ENCODE measurements at regions not wholly inside any gene's neighbourhood (a gene's known extent, or its start where the extent isn't known, plus 50 kb on each side); places are given as distances from the start of the nearest gene placed in this dataset.

DNA sequence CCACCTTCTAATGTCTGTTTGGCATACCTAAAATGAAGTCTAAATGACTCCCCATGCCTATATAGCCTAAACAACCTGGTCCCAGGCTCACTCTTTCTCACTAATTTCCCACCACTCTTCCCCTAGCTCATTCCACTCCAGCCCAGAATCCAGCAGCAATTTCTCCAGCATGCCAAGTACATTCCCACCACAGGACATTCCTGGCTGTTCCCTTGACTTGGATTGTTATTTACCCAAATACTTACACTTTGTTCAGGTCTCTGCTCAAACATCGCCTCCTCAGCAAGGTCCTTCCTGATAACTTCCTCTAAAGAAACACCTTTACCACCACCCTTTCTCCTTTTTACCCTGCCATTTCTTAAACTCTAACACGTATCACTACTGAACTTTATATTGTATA, 743.4 kb downstream of the RPS29 start:
- no peak for DNase-seq (ENCODE audit: low read depth, low spot score)
- WGBS (ENCODE audit: insufficient coverage, insufficient read length): 100% methylated on average over 1 of the region's 2 CpGs

DNA sequence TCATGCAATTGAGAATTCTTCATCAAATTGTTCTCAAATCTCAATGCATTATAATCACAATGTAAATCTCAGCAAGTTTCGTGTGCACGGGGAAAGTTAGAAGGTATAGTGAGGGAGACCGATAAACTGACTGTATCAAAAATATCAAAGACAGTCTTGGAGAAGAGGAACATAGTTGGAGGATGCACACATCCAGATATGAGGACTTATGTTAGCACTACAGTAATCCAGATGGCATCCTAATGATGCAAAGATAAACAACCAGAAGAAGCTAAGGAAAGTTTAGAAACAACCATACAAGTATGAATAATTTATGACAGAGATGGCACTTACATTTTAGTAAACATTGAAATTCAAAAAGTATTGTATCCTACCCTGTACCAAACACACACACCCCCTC, 760.1 kb downstream of the RPS29 start:
- no peaks in the 10 kb centered on the region for H3K4me1 ChIP-seq (ENCODE audit: control insufficient read depth, insufficient read depth, low read length)
- no peak for DNase-seq (ENCODE audit: low read depth, low spot score)
- H3K4me3 ChIP-seq (ENCODE audit: low read length): no peak overlapping the region
- no peaks in the 10 kb centered on the region for H3K9me3 ChIP-seq (ENCODE audit: control insufficient read depth, insufficient read depth, low read length)
- H3K27ac ChIP-seq (ENCODE audit: low read length): no peak overlapping the region
- H3K36me3 ChIP-seq (ENCODE audit: control insufficient read depth, insufficient read depth, low read length): no peaks in the 10 kb centered on the region
- no peaks in the 10 kb centered on the region for H3K27me3 ChIP-seq (ENCODE audit: control insufficient read depth, insufficient read depth, low read length)
- no CpG with 5 or more reads among the region's 3 CpGs for WGBS (ENCODE audit: insufficient coverage, insufficient read length)

More for the DNA sequence above, 743.4 kb downstream of the RPS29 start:
- H3K27me3 ChIP-seq (ENCODE audit: control insufficient read depth, insufficient read depth, low read length): no peaks in the 10 kb centered on the region
- H3K4me3 ChIP-seq (ENCODE audit: low read length): no peak overlapping the region
- H3K4me1 ChIP-seq (ENCODE audit: control insufficient read depth, insufficient read depth, low read length): no peaks in the 10 kb centered on the region
- no peaks in the 10 kb centered on the region for H3K36me3 ChIP-seq (ENCODE audit: control insufficient read depth, insufficient read depth, low read length)
- no peaks in the 10 kb centered on the region for H3K9me3 ChIP-seq (ENCODE audit: control insufficient read depth, insufficient read depth, low read length)
- H3K27ac ChIP-seq (ENCODE audit: low read length): no peak overlapping the region

DNA sequence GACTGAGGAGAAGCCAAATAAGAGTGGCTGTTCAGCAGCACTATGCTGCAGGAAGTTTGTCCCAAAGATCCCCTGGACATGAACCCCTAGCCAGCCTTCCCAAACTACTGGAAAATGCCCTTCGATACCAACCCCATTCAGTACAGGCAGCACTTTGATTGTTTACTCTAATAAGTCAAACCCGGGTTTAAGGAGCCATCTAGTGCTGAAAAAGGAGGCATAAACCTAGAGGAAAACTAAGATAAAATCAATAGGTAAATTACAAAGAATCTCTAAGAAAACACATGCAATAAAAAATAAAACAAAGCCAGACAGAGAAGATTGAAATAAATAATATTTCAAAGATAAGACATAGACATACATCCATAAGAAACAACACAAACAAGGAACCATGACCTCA, 771.6 kb downstream of the RPS29 start:
- H3K9me3 ChIP-seq (ENCODE audit: control insufficient read depth, insufficient read depth, low read length): no peaks in the 10 kb centered on the region
- H3K36me3 ChIP-seq (ENCODE audit: control insufficient read depth, insufficient read depth, low read length): no peaks in the 10 kb centered on the region
- no peak for DNase-seq (ENCODE audit: low read depth, low spot score)
- peaks cover 3% of the 10 kb centered on the region; the same call in 1 of the 2 replicates for H3K27me3 ChIP-seq (ENCODE audit: control insufficient read depth, insufficient read depth, low read length)
- no peak overlapping the region for H3K27ac ChIP-seq (ENCODE audit: low read length)
- WGBS (ENCODE audit: insufficient coverage, insufficient read length): no CpG with 5 or more reads among the region's 2 CpGs
- H3K4me1 ChIP-seq (ENCODE audit: control insufficient read depth, insufficient read depth, low read length): no peaks in the 10 kb centered on the region
- no peak overlapping the region for H3K4me3 ChIP-seq (ENCODE audit: low read length)

DNA sequence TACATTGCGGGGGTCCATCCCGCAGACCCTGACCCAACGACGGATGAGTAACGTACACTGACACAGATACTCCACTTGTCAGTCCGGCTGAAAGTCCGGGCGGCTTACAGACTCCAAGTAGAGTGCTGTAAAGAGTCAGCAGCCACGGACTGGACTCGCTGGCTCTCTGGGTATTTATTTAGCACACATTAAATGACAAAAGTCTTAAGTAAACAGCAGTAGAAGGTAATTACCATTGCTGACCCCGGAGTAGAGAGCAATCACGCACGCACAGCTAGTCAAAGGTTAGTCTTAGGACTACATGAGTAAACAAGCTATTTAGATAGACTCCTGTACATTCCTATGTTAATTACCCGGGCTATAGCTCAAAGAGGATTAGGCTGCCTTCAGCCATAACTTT, 780.9 kb downstream of the RPS29 start:
- WGBS (ENCODE audit: insufficient coverage, insufficient read length): no CpG with 5 or more reads among the region's 14 CpGs
- no peaks in the 10 kb centered on the region for H3K36me3 ChIP-seq (ENCODE audit: control insufficient read depth, insufficient read depth, low read length)
- H3K9me3 ChIP-seq (ENCODE audit: control insufficient read depth, insufficient read depth, low read length): no peaks in the 10 kb centered on the region
- peaks cover 24% of the 10 kb centered on the region for H3K27me3 ChIP-seq (ENCODE audit: control insufficient read depth, insufficient read depth, low read length)
- H3K4me1 ChIP-seq (ENCODE audit: control insufficient read depth, insufficient read depth, low read length): peaks cover 2% of the 10 kb centered on the region; the same call in 1 of the 2 replicates
- H3K4me3 ChIP-seq (ENCODE audit: low read length): no peak overlapping the region
- H3K27ac ChIP-seq (ENCODE audit: low read length): no peak overlapping the region
- peak; percentile 27 for DNase-seq (ENCODE audit: low read depth, low spot score)

DNA sequence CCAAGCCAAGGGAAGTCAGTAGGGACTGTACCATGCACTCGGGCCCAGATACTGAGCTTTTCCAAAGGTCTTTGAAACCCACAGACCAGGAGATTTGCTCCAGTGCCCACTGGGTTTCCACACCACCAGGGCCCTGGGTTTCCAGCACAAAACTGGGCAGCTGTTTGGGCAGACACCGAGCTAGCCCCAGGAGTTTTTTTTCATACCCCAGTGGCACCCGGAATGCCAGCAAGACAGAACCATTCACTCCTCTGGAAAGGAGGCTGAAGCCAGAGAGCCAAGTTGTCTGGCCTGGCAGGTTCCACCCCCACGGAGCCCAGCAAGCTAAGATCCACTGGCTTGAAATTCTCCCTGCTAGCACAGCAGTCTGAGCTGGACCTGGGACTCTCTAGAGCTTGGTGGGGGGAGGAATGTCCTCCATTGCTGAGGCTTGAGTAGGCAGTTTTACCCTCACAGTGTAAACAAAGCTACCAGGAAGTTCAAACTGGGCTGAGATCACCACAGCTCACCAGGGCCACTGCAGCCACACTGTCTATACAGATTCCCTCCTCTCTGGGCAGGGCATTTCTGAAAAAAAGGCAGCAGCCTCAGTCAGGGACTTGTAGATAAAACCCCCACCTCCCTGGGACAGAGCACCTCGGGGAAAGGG, 793.7 kb downstream of the RPS29 start:
- DNase-seq (ENCODE audit: low read depth, low spot score): no peak
- no CpG with 5 or more reads among the region's 5 CpGs for WGBS (ENCODE audit: insufficient coverage, insufficient read length)

DNA sequence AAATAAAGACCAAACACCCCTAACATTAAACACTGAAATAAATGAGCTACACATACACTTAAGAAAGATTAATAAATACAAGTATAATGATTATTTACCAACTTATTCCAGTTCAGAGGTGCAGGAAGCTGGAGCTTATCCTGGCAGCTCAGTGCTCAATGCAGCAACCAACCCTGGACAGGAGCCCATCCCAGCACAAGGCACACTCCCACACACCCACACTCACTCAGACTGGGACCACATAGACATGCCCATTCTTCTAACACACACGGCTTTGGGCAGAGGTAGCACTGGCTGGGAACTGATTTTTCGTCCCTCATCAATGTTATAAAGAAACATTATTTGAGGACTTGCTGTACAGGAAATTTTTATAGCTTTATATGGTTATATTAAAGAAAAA, 797.4 kb downstream of the RPS29 start:
- no peak overlapping the region for H3K4me3 ChIP-seq (ENCODE audit: low read length)
- H3K9me3 ChIP-seq (ENCODE audit: control insufficient read depth, insufficient read depth, low read length): no peaks in the 10 kb centered on the region
- no peak overlapping the region for H3K27ac ChIP-seq (ENCODE audit: low read length)
- H3K27me3 ChIP-seq (ENCODE audit: control insufficient read depth, insufficient read depth, low read length): no peaks in the 10 kb centered on the region
- H3K36me3 ChIP-seq (ENCODE audit: control insufficient read depth, insufficient read depth, low read length): no peaks in the 10 kb centered on the region
- WGBS (ENCODE audit: insufficient coverage, insufficient read length): no CpG with 5 or more reads among the region's 2 CpGs
- DNase-seq (ENCODE audit: low read depth, low spot score): no peak
- H3K4me1 ChIP-seq (ENCODE audit: control insufficient read depth, insufficient read depth, low read length): no peaks in the 10 kb centered on the region

More for the DNA sequence above, 793.7 kb downstream of the RPS29 start:
- no peak overlapping the region for H3K27ac ChIP-seq (ENCODE audit: low read length)
- H3K9me3 ChIP-seq (ENCODE audit: control insufficient read depth, insufficient read depth, low read length): no peaks in the 10 kb centered on the region
- H3K4me3 ChIP-seq (ENCODE audit: low read length): no peak overlapping the region
- H3K27me3 ChIP-seq (ENCODE audit: control insufficient read depth, insufficient read depth, low read length): no peaks in the 10 kb centered on the region
- no peaks in the 10 kb centered on the region for H3K36me3 ChIP-seq (ENCODE audit: control insufficient read depth, insufficient read depth, low read length)
- no peaks in the 10 kb centered on the region for H3K4me1 ChIP-seq (ENCODE audit: control insufficient read depth, insufficient read depth, low read length)

DNA sequence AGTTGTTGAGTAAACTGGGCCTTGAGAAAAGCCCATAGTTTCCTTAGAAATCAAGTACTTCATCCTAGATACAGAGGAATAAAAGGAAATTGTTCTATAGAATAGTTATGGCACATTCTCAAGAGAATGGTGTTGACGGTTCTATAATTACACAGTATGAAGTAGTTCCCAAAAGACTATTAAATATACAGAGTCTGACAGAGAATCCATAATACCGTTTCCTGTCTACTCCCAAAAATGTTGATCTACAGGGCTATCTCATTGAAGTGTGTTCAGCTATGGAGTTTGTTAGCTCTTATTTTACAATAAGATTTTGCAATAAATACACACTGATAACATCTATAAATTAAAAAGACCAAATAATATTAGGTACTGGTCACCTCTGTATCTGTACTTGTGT, 799.7 kb downstream of the RPS29 start:
- H3K36me3 ChIP-seq (ENCODE audit: control insufficient read depth, insufficient read depth, low read length): no peaks in the 10 kb centered on the region
- no peaks in the 10 kb centered on the region for H3K4me1 ChIP-seq (ENCODE audit: control insufficient read depth, insufficient read depth, low read length)
- H3K4me3 ChIP-seq (ENCODE audit: low read length): no peak overlapping the region
- no peak overlapping the region for H3K27ac ChIP-seq (ENCODE audit: low read length)
- H3K27me3 ChIP-seq (ENCODE audit: control insufficient read depth, insufficient read depth, low read length): no peaks in the 10 kb centered on the region
- H3K9me3 ChIP-seq (ENCODE audit: control insufficient read depth, insufficient read depth, low read length): no peaks in the 10 kb centered on the region
- no peak for DNase-seq (ENCODE audit: low read depth, low spot score)
- WGBS (ENCODE audit: insufficient coverage, insufficient read length): no CpG with 5 or more reads among the region's 2 CpGs

DNA sequence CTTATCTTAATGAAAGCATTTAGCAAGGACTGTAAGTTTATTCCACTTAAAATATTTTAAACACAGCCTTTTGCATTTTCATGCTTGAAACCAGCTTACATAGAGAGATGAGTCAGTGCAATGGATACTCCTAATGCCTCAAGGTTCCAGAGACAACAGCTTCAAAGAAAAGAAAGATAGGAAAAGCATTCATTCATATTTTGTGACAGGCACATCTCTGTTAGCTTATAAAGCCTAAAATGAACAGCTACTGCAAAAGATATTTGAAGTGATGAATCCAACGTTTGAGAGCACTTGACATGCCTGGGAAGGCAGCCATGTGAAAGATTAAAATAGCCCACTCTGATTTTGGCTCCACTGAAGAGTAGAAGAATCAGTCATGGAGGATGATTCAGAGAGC, 814.5 kb downstream of the RPS29 start:
- no CpG with 5 or more reads among the region's 1 CpG for WGBS (ENCODE audit: insufficient coverage, insufficient read length)
- H3K4me1 ChIP-seq (ENCODE audit: control insufficient read depth, insufficient read depth, low read length): no peaks in the 10 kb centered on the region
- H3K27me3 ChIP-seq (ENCODE audit: control insufficient read depth, insufficient read depth, low read length): no peaks in the 10 kb centered on the region
- H3K9me3 ChIP-seq (ENCODE audit: control insufficient read depth, insufficient read depth, low read length): peaks cover 2% of the 10 kb centered on the region; the same call in 1 of the 2 replicates
- no peaks in the 10 kb centered on the region for H3K36me3 ChIP-seq (ENCODE audit: control insufficient read depth, insufficient read depth, low read length)
- DNase-seq (ENCODE audit: low read depth, low spot score): no peak
- H3K27ac ChIP-seq (ENCODE audit: low read length): no peak overlapping the region
- H3K4me3 ChIP-seq (ENCODE audit: low read length): no peak overlapping the region

DNA sequence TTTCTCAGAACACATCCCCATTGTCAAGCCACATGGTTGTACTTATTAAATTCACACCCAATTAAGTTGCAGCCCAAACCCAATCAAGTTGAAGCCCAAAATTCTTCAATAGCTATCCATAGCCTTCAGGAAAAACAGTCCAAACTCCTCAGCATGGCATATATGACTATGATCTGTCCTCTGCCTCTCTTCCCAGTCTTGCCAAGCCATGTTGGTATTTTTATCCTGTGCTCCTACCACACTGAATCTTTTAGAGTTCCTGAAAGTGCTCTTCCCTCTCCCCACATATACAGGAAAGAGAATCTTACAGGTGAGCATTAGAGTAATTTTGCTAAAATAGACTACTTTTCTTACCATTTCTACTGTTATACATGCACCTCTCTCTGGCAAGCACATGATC, 834.9 kb downstream of the RPS29 start:
- Histone ChIP-seq H3K4me1 (ENCODE audit: control insufficient read depth, insufficient read depth, low read length) (no peaks in the 10 kb centered on the region), H3K27ac (ENCODE audit: low read length) (no peak overlapping the region), H3K27me3 (ENCODE audit: control insufficient read depth, insufficient read depth, low read length) (no peaks in the 10 kb centered on the region), H3K9me3 (ENCODE audit: control insufficient read depth, insufficient read depth, low read length) (no peaks in the 10 kb centered on the region; the same call in 1 of the 2 replicates), H3K36me3 (ENCODE audit: control insufficient read depth, insufficient read depth, low read length) (no peaks in the 10 kb centered on the region), H3K4me3 (ENCODE audit: low read length) (no peak overlapping the region)
- DNase-seq (ENCODE audit: low read depth, low spot score): no peak

DNA sequence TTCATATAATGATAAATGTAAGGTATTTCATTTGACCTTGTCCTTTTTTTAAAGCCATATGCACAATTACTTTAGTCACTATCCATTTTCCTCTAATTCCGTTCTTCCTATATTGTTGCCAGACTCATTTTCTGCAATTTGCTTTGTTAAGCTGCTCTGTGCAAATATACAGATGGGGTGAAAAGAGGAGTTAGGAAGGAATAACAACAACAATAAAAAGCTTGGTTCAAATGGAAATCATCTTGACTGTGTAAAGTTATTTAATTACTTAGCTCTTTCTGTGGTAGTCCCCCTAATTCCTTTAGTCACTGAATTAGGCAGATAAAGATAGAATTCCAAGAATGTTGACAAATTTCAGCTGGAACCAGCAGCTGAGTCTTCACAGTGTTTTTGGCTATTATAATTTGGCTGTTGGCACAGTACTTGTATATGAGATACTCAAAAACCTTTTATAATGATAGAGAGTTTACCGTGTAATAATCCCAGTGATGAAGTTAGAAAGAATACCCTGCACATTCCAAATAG, 838.0 kb downstream of the RPS29 start:
- Histone ChIP-seq H3K4me3 (ENCODE audit: low read length) (no peak overlapping the region), H3K36me3 (ENCODE audit: control insufficient read depth, insufficient read depth, low read length) (no peaks in the 10 kb centered on the region), H3K27ac (ENCODE audit: low read length) (no peak overlapping the region)

DNA sequence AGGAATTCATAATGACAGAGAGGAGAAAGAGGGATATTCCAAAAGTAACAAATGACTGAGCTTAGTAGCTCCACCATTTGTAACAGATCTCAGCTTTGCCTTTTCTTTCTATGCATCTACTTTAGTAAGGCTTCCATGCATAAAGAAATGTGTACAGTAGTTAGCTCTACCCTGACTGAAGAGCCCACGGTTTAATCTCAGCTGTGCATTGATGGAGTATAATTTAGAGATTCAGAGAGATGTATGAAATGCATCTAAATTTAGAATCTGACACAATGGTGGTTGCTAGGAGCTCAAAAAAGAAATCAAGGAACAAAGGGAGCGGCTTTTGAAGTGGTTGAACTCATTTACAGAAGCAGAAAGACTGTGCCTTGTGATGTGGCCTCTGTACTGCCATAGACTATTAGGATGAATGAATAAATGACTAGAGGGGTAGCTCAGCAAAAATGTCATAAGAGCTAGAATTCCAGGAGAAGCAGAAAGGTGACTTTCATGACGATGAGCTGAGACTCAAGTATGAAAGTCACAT, 838.6 kb downstream of the RPS29 start:
- no peak for DNase-seq (ENCODE audit: low read depth, low spot score)
- Histone ChIP-seq H3K27ac (ENCODE audit: low read length) (no peak overlapping the region), H3K27me3 (ENCODE audit: control insufficient read depth, insufficient read depth, low read length) (no peaks in the 10 kb centered on the region), H3K4me3 (ENCODE audit: low read length) (no peak overlapping the region), H3K4me1 (ENCODE audit: control insufficient read depth, insufficient read depth, low read length) (no peaks in the 10 kb centered on the region), H3K9me3 (ENCODE audit: control insufficient read depth, insufficient read depth, low read length) (no peaks in the 10 kb centered on the region), H3K36me3 (ENCODE audit: control insufficient read depth, insufficient read depth, low read length) (no peaks in the 10 kb centered on the region)
- WGBS (ENCODE audit: insufficient coverage, insufficient read length): no CpG with 5 or more reads among the region's 3 CpGs

More for the DNA sequence above, 838.0 kb downstream of the RPS29 start:
- Histone ChIP-seq H3K4me1 (ENCODE audit: control insufficient read depth, insufficient read depth, low read length) (no peaks in the 10 kb centered on the region), H3K9me3 (ENCODE audit: control insufficient read depth, insufficient read depth, low read length) (no peaks in the 10 kb centered on the region), H3K27me3 (ENCODE audit: control insufficient read depth, insufficient read depth, low read length) (no peaks in the 10 kb centered on the region)
- no peak for DNase-seq (ENCODE audit: low read depth, low spot score)
- WGBS (ENCODE audit: insufficient coverage, insufficient read length): no CpG with 5 or more reads among the region's 2 CpGs

All from iPS DF 6.9 (cell line).